ENCODE measurements at regions not wholly inside any gene's neighbourhood (a gene's known extent, or its start where the extent isn't known, plus 50 kb on each side); places are given as distances from the start of the nearest gene placed in this dataset.

- Mint-ChIP-seq H3K9me3 (no peaks in the 10 kb centered on the region), H3K4me1 (no peaks in the 10 kb centered on the region), H3K27ac (ENCODE audit: low read depth) (no peak overlapping the region), H3K27me3 (peaks cover 21% of the 10 kb centered on the region), H3K36me3 (ENCODE audit: insufficient read depth) (peaks cover 3% of the 10 kb centered on the region), H3K4me3 (no peak overlapping the region)
- ATAC-seq (replicated peaks; ENCODE audit: extremely low read depth, poor library complexity, severe bottlenecking) (no peak), DNase-seq (ENCODE audit: low spot score in 2 of 2) (no peak)
Measured at GRCh38 chr6:71403422-71404134, 115.0 kb downstream of the OGFRL1 start.

GRCh38 chr6:71404145-71404966, 115.7 kb downstream of the OGFRL1 start:
- Mint-ChIP-seq H3K27ac (ENCODE audit: low read depth) (no peak overlapping the region), H3K27me3 (peaks cover 21% of the 10 kb centered on the region), H3K9me3 (no peaks in the 10 kb centered on the region), H3K4me1 (no peaks in the 10 kb centered on the region), H3K36me3 (ENCODE audit: insufficient read depth) (peaks cover 3% of the 10 kb centered on the region), H3K4me3 (no peak overlapping the region)
- DNase-seq (ENCODE audit: low spot score in 2 of 2) (no peak), ATAC-seq (replicated peaks; ENCODE audit: extremely low read depth, poor library complexity, severe bottlenecking) (no peak)

- ATAC-seq (replicated peaks; ENCODE audit: extremely low read depth, poor library complexity, severe bottlenecking) (no peak), DNase-seq (ENCODE audit: low spot score in 2 of 2) (no peak)
- H3K36me3 Mint-ChIP-seq (ENCODE audit: insufficient read depth) = peaks cover 3% of the 10 kb centered on the region
- H3K27me3 Mint-ChIP-seq = peaks cover 21% of the 10 kb centered on the region
- H3K4me3 Mint-ChIP-seq = no peak overlapping the region
- H3K4me1 Mint-ChIP-seq = no peaks in the 10 kb centered on the region
- H3K9me3 Mint-ChIP-seq = no peaks in the 10 kb centered on the region
- no peak overlapping the region for H3K27ac Mint-ChIP-seq (ENCODE audit: low read depth)
Measured at GRCh38 chr6:71404967-71405278, 116.3 kb downstream of the OGFRL1 start.

GRCh38 chr6:71405416-71405815, 116.8 kb downstream of the OGFRL1 start:
- no peak for DNase-seq (ENCODE audit: low spot score in 2 of 2)

GRCh38 chr6:71406865-71407860, 118.6 kb downstream of the OGFRL1 start:
- no peak for DNase-seq (ENCODE audit: low spot score in 2 of 2)
- H3K4me3 Mint-ChIP-seq = no peak overlapping the region
- no peak overlapping the region for H3K27ac Mint-ChIP-seq (ENCODE audit: low read depth)
- peaks cover 3% of the 10 kb centered on the region for H3K36me3 Mint-ChIP-seq (ENCODE audit: insufficient read depth)
- H3K27me3 Mint-ChIP-seq = peaks cover 21% of the 10 kb centered on the region
- ATAC-seq (replicated peaks; ENCODE audit: extremely low read depth, poor library complexity, severe bottlenecking) = no peak
- H3K4me1 Mint-ChIP-seq = no peaks in the 10 kb centered on the region
- H3K9me3 Mint-ChIP-seq = no peaks in the 10 kb centered on the region

More at GRCh38 chr6:71405416-71405815, 116.8 kb downstream of the OGFRL1 start:
- H3K36me3 Mint-ChIP-seq (ENCODE audit: insufficient read depth) = peaks cover 3% of the 10 kb centered on the region
- H3K9me3 Mint-ChIP-seq = no peaks in the 10 kb centered on the region
- no peak overlapping the region for H3K27ac Mint-ChIP-seq (ENCODE audit: low read depth)
- no peak overlapping the region for H3K4me3 Mint-ChIP-seq
- H3K4me1 Mint-ChIP-seq = no peaks in the 10 kb centered on the region
- ATAC-seq (replicated peaks; ENCODE audit: extremely low read depth, poor library complexity, severe bottlenecking) = no peak
- H3K27me3 Mint-ChIP-seq = peaks cover 21% of the 10 kb centered on the region

- DNase-seq (ENCODE audit: low spot score in 2 of 2) (no peak), ATAC-seq (replicated peaks; ENCODE audit: extremely low read depth, poor library complexity, severe bottlenecking) (no peak)
- no peak overlapping the region for H3K4me3 Mint-ChIP-seq
- H3K36me3 Mint-ChIP-seq (ENCODE audit: insufficient read depth) = peaks cover 3% of the 10 kb centered on the region
- H3K4me1 Mint-ChIP-seq = no peaks in the 10 kb centered on the region
- no peaks in the 10 kb centered on the region for H3K9me3 Mint-ChIP-seq
- peaks cover 24% of the 10 kb centered on the region for H3K27me3 Mint-ChIP-seq
- no peak overlapping the region for H3K27ac Mint-ChIP-seq (ENCODE audit: low read depth)
Measured at GRCh38 chr6:71408787-71409723, 120.4 kb downstream of the OGFRL1 start.

GRCh38 chr6:71410164-71410566, 121.6 kb downstream of the OGFRL1 start:
- no peak for ATAC-seq (replicated peaks; ENCODE audit: extremely low read depth, poor library complexity, severe bottlenecking)
- no peak overlapping the region for H3K4me3 Mint-ChIP-seq
- H3K4me1 Mint-ChIP-seq = no peaks in the 10 kb centered on the region

GRCh38 chr6:71410681-71411080, 122.1 kb downstream of the OGFRL1 start:
- H3K4me3 Mint-ChIP-seq = no peak overlapping the region
- no peak for DNase-seq (ENCODE audit: low spot score in 2 of 2)
- no peak for ATAC-seq (replicated peaks; ENCODE audit: extremely low read depth, poor library complexity, severe bottlenecking)
- no peaks in the 10 kb centered on the region for H3K4me1 Mint-ChIP-seq
- H3K9me3 Mint-ChIP-seq = no peaks in the 10 kb centered on the region
- peaks cover 3% of the 10 kb centered on the region for H3K36me3 Mint-ChIP-seq (ENCODE audit: insufficient read depth)
- H3K27me3 Mint-ChIP-seq = peaks cover 40% of the 10 kb centered on the region
- H3K27ac Mint-ChIP-seq (ENCODE audit: low read depth) = no peak overlapping the region

More at GRCh38 chr6:71410164-71410566, 121.6 kb downstream of the OGFRL1 start:
- Mint-ChIP-seq H3K27ac (ENCODE audit: low read depth) (no peak overlapping the region), H3K36me3 (ENCODE audit: insufficient read depth) (peaks cover 3% of the 10 kb centered on the region), H3K9me3 (no peaks in the 10 kb centered on the region), H3K27me3 (peaks cover 35% of the 10 kb centered on the region)
- DNase-seq (ENCODE audit: low spot score in 2 of 2) = no peak

GRCh38 chr6:71411882-71412281, 123.3 kb downstream of the OGFRL1 start:
- H3K36me3 Mint-ChIP-seq (ENCODE audit: insufficient read depth) = no peaks in the 10 kb centered on the region
- ATAC-seq (replicated peaks; ENCODE audit: extremely low read depth, poor library complexity, severe bottlenecking) (no peak), DNase-seq (ENCODE audit: low spot score in 2 of 2) (no peak)
- H3K4me1 Mint-ChIP-seq = no peaks in the 10 kb centered on the region
- H3K27me3 Mint-ChIP-seq = peaks cover 31% of the 10 kb centered on the region
- no peak overlapping the region for H3K27ac Mint-ChIP-seq (ENCODE audit: low read depth)
- no peaks in the 10 kb centered on the region for H3K9me3 Mint-ChIP-seq
- H3K4me3 Mint-ChIP-seq = no peak overlapping the region

- H3K27me3 Mint-ChIP-seq = peaks cover 23% of the 10 kb centered on the region
- no peak overlapping the region for H3K27ac Mint-ChIP-seq (ENCODE audit: low read depth)
- ATAC-seq (replicated peaks; ENCODE audit: extremely low read depth, poor library complexity, severe bottlenecking) = no peak
- no peaks in the 10 kb centered on the region for H3K36me3 Mint-ChIP-seq (ENCODE audit: insufficient read depth)
- no peaks in the 10 kb centered on the region for H3K9me3 Mint-ChIP-seq
- H3K4me3 Mint-ChIP-seq = no peak overlapping the region
- H3K4me1 Mint-ChIP-seq = no peaks in the 10 kb centered on the region
- no peak for DNase-seq (ENCODE audit: low spot score in 2 of 2)
Measured at GRCh38 chr6:71412559-71413140, 124.0 kb downstream of the OGFRL1 start.

- Mint-ChIP-seq H3K9me3 (no peaks in the 10 kb centered on the region), H3K27me3 (peaks cover 39% of the 10 kb centered on the region), H3K4me1 (no peaks in the 10 kb centered on the region), H3K27ac (ENCODE audit: low read depth) (no peak overlapping the region), H3K36me3 (ENCODE audit: insufficient read depth) (no peaks in the 10 kb centered on the region), H3K4me3 (no peak overlapping the region)
- no peak for DNase-seq (ENCODE audit: low spot score in 2 of 2)
- no peak for ATAC-seq (replicated peaks; ENCODE audit: extremely low read depth, poor library complexity, severe bottlenecking)
Measured at GRCh38 chr6:71414486-71414885, 125.9 kb downstream of the OGFRL1 start.

Data from central memory CD8-positive, alpha-beta T cell (primary cell).